NCI-H524 (cell line): ENCODE measurements at regions not wholly inside any gene's neighbourhood (a gene's known extent, or its start where the extent isn't known, plus 50 kb on each side); places are given as distances from the start of the nearest gene placed in this dataset.

ENCODE experiments used
- DNase-seq, 2 experiments: peaks; one replicate each; lab custom pipeline; 2025; lab: John Stamatoyannopoulos, UW

DNA sequence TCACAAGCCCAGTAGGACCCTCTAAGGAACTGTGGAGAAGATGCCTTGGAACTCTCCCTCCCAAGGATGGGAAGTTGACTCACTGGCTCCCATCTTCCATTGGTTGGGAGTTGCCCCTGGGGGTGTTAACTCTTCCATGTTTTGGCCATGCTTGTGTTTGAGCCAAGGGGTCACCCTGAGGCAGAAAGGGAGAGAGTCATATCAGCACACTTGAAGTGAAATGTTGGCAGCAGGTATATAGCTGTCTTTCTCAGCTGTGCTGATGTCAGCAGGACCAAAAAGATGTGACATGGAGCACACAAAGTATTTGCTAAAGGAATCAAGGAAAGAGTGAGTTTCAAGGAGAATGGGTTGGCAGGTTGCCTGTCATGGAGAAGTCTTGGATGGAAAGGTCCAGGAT lies 359.4 kb downstream of the RPS24 start:
- DNase-seq, result no peak

DNA sequence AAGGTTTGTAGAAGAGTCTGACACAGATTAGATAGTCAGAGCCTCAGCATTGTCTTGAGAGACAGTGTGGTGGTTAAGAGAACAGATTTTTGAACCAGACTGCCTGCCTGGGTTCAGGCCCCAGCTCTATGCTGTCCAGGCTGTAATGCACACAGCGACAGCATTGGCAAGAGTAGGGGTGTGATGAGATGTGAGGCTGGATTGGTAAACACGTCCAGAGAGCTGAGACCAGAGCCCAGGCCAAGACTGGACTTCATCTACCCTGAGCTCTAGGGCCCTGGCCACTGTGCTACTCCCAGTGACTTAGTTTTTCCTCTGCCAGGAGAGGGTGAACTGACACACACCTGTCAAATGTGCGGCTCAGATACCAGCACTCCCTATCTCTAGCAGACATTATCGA lies 360.4 kb downstream of the RPS24 start:
- no peak for DNase-seq

DNA sequence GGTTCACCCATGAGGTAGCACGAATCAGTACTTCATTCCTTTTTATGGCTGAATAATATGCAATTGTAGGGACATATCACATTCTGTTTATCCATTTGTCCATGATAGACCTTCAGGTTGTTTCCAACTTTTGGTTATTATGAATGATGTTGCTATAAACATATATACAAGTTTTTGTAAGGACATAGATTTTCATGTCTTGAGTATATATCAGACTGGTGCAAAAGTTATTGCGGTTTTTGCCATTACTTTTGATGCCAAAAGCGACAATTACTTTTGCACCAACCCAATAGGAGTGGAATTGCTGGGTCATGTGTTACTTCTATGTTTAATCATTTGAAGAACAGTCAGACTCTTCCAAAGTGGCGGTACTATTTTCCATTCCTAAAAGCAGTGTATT lies 361.5 kb downstream of the RPS24 start:
- no peak for DNase-seq

DNA sequence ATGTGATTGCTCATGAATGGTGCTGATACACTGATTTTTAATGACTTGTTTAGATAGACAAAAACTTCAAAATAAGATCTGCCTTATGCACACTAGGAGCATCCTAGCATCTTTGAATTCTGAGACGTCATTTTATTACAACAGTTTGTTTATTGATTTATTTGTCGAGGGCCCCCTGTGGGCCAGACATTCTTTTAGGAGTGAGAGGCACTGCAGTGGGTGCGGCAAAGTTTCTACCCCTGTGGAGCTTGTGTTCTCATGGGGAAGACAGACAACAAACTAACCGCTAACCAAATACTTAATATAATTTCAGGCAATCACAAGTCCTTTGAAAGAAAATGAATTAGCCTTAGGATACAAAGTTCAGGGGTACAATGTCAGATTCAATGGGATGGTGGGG lies 363.1 kb downstream of the RPS24 start:
- DNase-seq, result no peak

DNA sequence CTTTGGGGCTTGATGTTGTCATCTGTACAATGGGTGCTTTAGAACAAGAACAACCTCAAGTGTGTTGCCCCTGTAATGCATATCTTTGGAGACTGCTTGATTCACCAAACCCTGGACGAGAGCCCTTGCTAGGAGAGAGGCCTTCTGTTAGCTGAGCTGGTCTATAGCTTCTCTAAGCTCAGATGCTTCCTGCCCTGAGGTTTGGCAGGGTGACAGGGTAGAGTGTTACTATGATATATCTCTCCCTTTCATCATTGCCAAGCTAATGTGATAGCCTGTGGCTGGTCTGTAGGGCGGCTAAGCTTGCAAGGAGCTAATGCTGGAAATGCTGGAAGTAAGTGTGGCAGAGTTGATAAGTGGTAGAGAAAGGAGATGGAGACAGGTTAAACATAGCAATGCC lies 364.1 kb downstream of the RPS24 start:
- DNase-seq, result no peak

DNA sequence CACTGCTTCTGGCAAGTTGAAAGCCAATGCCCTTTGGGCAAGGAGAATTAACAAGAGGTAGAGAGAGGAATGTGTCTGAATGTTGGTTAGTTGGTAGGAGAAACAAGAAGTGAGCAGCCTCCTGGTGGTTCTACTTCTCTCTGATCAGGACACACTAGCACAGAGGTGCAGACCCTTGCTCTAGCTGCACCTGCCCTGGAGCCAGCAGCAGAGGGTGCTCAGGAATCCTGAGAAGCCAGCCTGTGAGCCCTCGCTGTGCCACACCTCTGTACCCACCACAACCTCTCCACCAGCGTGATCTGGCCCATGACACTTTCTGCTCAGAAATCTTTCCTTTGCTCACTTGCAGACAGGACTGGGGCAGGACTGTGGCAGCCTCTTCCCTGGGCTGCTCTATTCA lies 364.7 kb downstream of the RPS24 start:
- DNase-seq, result peak in 1 of 2 experiments; percentile 3

DNA sequence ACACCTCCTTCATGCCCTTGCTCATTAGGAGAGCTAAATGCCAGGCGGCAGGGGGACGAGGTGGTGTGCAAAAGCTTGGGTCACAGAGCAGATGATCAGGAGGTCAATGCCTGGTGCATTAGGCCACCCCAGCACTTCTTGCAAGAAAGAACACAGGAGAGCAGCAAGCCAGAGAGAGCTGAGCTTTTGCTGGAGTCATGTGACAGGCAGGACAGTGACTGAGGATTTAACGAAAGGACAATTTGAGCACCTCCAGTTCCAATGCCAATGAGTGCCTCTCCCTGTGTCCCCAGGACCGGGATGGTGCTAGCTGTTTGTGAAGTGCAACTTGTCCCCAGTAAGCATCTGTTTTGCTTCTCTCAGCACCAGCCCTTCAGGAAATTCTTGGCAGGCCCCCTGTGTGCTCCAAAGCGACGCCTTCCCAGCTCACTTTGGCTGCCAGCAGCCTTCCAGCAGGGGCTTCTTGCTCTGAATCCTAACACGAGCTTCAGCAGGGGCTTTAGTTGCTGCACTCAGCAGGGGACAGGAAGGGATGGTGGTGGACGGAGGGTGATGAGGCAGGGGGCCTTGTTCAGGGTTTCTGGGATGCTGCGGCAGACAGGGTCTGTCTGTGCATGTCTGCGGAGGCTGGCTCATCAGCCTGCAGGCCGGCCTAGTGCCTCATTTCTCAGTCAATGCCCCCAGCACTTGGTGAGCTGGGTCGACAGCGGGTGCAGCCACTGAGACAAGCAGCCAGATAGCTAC lies 368.1 kb downstream of the RPS24 start:
- no peak for DNase-seq

DNA sequence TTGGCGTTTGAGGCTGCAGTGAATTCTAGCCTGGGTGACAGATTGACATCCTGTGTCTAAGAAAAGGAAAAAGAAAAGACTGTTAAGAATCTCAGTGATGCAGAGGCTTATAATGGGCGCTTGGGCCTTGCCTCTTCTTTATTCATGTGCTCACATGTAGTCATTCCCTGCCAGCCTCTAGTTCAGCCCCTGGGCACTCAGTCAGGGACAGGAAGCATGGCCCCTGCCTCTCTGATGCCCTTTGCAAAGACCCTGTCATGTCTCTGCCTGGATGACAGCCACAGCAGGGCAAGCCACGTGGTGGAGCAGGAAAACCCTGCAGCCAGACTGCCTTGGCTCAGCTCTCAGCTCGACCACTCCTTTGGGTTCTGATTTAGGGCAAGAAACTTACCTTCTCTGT lies 368.9 kb downstream of the RPS24 start:
- DNase-seq, result no peak

DNA sequence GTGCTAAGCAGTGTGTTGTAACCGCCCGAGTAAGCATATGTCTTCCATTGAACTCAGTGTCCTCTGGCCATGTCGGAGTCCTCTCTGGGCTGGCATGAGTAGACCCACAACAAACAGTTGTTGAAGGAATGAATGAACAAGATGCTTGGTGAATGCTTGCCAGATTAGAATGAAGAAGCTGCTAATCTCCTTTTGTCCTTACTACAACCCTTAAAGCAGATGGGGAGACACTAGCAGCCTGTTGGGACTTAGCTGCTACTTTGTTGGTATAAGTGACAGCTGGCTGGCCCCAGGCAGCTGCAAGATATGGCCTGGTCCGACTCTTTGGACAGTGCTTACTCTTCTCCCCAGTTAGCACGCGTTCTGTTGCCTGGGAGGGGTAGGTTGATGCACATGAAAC lies 370.1 kb downstream of the RPS24 start:
- peak; percentile 44 to 81 for DNase-seq

DNA sequence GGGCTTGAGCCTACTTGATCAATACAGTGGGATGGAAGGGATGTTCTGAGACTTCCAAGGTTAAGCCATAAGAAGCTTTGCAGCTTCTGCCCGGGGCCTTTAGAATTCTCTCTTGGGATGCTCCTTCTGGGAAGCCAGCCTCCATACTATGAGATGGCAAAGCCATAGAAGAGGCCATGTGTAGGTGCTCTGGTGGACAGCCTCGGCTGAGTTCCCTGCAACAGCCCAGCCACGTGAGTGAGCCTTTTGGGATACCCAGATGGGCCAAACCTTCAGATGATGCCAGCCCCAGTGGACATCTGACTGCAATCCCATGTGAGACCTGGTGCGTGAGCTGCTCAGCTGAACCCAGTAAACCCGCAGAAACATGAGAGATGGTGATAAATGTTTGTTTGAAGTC lies 370.6 kb downstream of the RPS24 start:
- DNase-seq, result no peak

DNA sequence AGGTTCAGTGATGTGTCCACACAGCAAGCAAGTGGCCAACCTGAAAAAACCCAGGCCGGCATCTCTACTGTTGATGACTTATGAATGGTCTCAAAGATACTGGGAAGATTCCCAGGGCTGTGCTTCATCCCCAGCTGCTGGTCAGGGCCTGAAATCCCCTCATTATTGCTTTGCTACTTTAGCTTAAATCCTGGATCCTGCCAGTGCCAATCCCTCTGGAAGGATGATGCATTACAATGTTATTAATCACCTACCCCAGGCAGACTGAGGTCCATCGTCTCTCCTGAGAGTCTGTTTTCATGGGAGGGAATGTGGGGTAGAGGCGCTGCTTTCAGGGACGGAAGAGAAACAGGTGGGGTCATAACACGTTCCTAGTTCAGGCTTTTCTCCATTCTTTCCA lies 371.6 kb downstream of the RPS24 start:
- DNase-seq, result no peak

DNA sequence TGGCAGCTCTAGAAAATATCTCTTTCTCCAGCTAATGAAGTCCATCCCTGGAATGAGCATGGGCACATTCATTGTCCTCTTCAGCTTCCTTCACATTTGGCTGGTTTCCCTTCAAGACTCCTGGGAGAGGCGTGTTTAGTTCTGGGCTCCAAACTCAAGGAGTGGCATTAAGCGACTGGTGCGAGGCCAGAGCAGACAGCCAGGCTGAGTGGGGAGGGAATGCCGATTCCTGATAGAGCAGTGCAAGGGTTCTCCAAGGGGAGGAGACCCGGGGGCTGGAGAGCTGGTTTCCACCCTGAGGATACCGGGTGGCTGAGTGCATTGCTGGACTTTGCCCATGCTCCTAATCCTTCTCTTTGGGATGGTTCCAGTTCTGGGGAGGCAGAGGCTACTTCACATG lies 372.1 kb downstream of the RPS24 start:
- no peak for DNase-seq

DNA sequence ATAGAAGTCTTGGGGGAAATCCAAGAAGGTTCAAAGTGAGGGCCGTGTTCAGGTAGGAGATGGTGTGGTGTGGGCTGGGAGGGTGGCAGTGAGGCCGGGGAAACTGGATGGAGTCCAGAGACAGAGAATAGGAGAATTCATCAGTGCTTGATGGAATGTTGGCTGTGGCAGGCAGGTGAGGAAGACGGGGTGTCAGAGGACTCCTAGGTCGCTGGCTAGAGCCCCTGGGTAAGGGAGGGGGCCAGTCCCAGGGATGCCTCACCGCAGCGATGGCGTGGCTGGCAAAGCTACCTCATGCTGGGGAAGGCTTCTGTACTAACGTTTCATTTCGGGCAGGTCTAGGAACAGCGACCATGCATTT lies 373.0 kb downstream of the RPS24 start:
- no peak for DNase-seq

DNA sequence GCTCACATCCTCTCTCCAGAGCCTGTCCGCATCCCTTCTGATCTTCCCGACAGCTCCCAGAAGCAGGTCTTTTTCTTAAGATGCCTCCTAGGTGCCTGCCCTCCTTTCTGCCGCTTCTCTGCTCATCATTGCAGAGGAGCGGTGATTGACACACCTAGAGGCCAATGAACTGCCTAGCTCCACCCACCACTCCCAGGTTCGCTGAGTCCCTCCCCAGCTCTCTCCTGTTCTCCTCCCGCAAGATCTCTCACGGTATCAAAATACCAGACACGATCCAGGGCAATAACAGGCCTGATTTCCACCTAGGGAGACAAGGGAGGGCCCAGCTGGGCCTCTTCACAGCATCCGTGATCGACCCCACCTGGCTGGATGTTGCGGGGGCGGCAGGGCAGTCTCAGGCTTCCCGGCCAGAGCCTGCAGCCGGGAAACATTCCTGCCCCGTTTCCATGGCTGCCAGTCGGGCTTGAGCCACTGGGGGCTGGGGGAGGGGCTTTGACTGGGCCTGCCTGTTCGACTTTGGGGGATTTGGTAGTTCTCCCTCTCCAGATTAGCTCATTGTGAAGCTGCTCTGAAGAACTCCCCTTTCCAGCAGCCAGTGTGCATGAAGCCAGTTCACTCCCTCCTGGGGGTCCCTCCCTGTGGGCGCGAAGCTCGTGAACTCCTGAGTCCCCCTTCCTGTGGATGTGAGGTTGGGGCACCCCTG lies 373.5 kb downstream of the RPS24 start:
- peak; percentile 47 to 82 for DNase-seq

DNA sequence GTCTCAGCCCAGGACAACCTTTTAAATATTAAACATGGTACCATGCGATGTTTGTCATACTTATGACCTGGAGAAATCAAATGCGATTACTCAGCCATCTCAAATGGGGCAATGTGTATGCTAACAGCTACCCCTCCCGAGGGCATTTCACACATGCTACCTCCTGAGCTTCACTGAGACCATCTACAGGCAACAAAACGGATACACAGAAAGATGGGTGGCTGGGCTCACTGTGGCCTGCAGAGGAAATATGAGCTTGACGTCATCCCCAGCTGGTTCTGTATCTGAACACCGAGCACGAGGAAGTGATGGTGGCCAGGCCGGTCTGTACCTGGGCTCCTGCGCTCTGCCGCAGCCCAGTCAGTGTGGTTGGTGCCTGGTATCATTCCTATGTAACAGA lies 374.3 kb downstream of the RPS24 start:
- no peak for DNase-seq

DNA sequence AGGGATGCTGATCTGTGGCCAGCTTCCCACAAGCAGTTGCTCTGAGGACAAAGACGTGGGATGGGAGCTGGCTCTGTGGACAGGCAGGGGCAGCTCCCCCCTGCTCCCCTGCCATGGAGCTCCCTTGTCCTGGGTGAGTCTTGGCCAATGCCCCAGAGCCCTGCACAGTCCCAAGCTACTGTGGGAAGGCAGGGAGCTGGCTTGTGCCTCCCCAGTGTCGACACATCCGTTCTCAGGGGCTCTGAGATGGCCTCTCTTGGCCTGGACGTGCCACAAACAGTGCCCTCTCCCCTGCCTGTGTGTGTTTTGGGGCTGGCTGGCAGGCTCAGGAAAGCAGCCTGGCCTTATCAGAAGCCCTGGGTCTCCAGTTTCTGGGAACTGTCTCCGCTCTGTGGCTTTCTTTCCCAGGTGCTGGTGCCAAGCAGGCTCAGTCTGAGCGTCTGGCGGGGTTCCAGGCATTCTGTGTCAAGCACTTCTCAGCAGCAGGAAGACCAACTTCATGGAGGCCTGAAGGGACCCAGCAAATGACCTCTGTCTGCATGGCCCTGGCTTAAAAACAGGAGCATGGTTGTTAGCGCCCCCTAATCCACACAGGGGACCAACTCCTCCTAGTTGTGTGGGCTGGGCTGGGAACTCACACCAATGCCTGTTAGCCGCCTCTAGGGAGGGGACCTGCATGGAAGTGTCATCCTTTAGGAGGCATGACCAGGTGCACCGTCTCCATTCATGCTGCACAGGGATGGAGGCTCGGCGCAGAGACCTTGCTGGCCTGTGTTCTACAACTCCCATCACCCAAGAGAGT lies 375.2 kb downstream of the RPS24 start:
- peak in 1 of 2 experiments; percentile 20 for DNase-seq

DNA sequence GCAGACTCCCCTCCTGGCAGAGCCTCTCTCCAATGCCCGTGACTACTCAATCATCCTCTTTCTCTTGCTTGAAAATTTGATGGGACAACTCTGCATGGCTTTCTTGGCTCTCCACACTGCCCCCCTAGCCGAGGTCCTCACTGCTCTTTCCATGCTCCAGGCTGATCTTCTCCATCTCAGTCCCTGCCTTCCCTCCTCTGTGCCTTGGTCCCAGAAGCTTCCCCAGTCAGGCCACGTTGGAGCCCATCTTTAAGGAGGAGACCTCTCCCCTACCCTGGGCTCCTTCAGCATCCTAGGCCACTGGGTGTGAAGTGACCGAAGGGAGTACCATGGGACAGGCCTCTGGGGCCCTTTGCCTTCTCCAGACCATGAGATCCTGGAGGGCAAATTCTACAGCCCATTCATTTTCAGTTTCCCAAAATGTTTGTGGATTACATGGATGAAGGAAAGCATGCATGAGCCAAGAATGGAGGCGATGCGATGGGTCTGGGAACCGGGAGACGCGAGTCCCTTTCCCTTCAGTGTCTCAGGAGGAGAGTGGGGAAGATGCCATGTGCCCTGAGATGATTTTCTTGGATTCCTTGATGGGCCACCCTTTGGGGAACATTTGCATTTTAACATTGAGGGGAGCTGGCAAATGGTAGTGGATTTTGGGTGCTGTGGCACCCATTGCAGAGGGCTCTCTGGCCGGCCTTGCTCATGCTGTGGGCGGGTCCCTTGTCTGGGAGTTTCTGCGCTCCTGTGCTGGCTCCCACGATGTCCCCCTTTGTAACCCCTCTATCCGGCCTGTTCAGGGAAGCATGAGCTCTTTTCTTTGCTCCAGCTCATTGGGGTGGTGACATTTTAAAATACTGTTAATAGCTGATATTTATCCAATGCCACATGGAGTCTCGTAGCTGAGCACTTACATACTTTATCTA lies 376.6 kb downstream of the RPS24 start:
- no peak for DNase-seq

DNA sequence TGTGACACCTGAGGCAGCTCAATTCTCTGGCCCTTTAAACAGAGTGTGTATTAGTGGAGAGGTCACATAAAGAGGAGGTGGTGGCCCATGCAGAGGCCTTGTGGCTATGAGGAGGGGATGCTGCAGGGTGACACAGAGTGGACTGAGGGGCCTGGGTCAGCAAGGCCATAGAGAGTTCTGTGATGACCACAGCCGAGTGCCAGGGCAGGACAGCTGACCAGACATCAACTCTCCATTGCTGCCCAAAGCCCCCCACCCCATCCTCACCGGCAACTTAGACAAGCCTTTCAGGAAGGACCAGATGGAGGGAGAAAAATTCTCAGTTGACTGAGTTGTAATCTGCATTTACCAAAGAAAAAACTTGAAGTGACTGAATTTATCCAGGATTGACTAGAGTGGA lies 378.1 kb downstream of the RPS24 start:
- DNase-seq, result no peak

DNA sequence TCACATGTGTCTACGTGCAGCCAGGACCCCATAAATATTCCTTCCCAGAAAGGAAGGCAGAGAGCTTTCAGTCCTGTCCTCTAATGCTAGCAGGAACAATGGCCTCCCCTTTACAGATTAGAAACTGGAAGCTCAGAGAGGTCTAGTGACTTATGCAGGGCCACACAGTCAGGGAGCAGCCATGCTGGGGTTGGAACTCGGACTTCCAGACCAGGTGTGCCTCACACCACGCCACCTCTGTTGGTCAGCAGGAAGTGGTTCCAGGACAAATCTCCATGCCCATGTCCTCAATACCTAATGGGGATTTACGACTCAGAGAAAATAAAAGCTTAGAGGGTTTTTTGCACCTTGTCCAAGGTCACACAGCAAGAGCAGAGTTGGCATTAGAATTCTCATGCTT lies 378.9 kb downstream of the RPS24 start:
- DNase-seq, result no peak

DNA sequence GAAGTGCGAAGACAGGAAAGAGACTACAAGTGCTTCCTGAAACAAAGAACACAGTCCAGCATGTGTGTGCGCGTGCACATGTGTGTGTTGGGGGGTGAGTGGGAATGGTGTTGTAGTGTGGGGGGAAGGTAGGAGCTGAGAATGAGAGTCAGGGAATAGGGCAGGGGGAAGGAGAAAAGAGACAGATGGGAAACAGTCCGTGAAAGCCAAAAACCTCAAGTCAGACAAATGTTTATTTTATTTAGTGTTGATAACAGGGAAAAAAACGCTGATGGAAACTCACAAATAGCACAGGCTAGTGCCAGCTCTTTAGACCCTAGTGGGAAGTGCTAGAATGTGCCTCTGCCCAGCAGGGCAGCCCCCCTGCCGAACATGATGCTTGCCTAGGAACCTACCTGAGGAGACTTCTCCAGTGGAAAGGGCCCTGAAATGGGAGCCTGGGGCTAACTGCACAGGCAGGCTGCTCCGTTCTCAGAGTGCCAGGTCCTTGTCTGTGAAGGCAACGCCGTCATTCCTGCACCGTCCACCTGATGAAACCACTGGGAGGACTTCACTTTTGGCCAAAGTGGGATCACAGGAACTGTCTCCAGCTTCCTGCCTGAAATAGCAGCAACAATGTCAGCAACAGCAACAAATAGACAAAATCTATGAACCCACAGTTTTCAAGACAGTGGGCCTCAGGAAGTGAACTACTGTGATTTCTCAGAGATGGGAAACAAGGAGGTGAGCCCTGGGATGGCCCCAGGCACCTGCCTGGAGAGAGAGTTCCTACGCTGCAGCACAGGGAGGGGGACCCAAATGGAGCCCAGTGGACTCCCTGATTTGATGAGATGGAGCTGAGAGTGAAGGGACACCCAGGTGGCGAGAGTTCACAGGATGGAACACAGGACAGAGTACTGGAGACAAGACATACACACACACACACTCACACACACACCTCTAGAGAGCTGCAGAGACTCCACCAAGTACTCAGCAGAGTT lies 379.7 kb downstream of the RPS24 start:
- no peak for DNase-seq

DNA sequence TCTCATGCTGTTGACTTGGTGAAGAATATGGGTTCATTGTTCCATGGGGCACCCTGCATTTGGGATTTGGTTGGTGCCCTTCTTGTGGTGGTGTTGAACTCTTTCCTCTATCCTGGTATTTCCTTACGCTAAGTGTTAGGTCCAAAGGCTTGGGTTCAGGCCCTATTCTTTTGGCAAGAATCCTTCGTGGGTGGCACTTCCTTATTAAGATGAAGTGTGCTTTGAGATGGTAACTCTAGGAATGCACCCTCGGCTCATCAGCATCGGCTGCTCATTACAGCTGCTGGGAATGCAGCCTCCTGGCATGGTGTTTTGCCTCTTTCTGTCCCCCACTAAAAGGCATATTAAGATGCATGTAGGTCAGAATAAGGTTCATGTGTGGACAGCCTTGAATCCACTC lies 380.7 kb downstream of the RPS24 start:
- DNase-seq, result no peak
